ENCODE measurements at regions not wholly inside any gene's neighbourhood (a gene's known extent, or its start where the extent isn't known, plus 50 kb on each side); places are given as distances from the start of the nearest gene placed in this dataset.

DNA sequence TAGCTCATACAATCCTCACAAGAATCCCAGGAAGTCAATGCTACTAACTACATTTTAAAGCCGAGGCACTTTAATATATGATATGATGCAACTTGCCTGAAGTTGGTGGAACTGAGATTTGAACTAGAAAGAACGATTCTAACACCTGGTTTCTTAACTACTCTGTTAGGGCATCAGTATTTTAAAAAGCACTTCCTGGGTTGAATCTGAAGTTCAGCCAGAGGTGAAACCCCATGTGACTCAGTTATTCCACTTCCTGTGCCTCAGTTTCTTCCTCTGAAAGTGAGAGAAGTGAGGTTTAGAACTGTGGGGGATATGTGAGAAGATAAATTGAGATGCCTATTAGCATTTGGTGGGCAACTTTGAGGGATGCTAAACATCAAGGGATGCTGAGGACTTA is 129.4 kb upstream of the ANKFN1 start:
- TF ChIP-seq, protein P1, sequence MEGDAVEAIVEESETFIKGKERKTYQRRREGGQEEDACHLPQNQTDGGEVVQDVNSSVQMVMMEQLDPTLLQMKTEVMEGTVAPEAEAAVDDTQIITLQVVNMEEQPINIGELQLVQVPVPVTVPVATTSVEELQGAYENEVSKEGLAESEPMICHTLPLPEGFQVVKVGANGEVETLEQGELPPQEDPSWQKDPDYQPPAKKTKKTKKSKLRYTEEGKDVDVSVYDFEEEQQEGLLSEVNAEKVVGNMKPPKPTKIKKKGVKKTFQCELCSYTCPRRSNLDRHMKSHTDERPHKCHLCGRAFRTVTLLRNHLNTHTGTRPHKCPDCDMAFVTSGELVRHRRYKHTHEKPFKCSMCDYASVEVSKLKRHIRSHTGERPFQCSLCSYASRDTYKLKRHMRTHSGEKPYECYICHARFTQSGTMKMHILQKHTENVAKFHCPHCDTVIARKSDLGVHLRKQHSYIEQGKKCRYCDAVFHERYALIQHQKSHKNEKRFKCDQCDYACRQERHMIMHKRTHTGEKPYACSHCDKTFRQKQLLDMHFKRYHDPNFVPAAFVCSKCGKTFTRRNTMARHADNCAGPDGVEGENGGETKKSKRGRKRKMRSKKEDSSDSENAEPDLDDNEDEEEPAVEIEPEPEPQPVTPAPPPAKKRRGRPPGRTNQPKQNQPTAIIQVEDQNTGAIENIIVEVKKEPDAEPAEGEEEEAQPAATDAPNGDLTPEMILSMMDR (conservative IDR thresholded peaks at IDR 0.05; ENCODE audit: low read length), result no peak
- H3K4me3 ChIP-seq (ENCODE audit: low read length), result no peak overlapping the region
- no peak for DNase-seq (ENCODE audit: low read depth)

DNA sequence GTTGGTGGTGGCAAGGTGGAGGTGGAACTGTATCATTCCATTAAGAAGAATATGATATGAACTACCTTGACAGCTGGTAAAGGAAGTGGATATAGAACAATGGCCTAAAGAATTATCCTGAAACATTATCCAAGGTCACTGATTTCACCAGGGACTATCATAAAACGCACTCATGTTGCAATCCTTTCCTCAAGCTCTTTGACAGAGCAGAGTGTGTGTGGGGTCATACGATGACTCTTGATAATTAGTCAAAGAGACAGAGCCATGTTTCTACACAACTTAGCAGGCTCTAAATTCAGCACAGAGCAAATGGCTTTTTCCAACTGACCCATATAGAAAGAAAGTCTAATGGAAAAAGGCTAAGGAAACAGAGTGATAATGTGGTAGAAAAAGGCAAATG is 126.4 kb upstream of the ANKFN1 start:
- TF ChIP-seq, protein P1 (conservative IDR thresholded peaks at IDR 0.05; ENCODE audit: low read length), result no peak
- H3K4me3 ChIP-seq (ENCODE audit: low read length), result no peak overlapping the region
- DNase-seq (ENCODE audit: low read depth), result no peak

DNA sequence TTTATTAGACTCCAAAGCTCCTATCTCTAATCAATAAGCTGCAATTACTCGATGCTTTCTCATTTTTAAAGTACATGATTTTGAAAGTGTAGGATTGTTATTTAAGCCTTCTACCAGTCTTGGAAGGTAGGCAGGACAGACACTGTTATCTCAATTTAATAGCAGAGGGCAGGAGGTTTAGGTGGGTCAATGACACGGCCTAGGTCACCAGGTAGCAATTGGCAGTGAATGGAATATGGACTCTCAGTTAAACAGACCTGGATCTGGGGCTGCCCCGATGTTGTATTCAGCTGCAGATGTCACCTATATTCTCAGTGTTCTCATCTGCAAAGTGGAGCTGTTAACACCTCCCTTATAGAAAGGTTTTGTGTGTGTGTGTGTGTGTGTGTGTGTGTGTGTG is 124.4 kb upstream of the ANKFN1 start:
- H3K4me3 ChIP-seq (ENCODE audit: low read length), result no peak overlapping the region

GRCh38 chr17:56030009-56030624 is 123.2 kb upstream of the ANKFN1 start:
- TF ChIP-seq, protein P1 (conservative IDR thresholded peaks at IDR 0.05; ENCODE audit: low read length), result no peak
- DNase-seq (ENCODE audit: low read depth), result no peak
- H3K4me3 ChIP-seq (ENCODE audit: low read length), result no peak overlapping the region

More for the DNA sequence above, 124.4 kb upstream of the ANKFN1 start:
- no peak for DNase-seq (ENCODE audit: low read depth)
- TF ChIP-seq, protein P1 (conservative IDR thresholded peaks at IDR 0.05; ENCODE audit: low read length), result no peak

DNA sequence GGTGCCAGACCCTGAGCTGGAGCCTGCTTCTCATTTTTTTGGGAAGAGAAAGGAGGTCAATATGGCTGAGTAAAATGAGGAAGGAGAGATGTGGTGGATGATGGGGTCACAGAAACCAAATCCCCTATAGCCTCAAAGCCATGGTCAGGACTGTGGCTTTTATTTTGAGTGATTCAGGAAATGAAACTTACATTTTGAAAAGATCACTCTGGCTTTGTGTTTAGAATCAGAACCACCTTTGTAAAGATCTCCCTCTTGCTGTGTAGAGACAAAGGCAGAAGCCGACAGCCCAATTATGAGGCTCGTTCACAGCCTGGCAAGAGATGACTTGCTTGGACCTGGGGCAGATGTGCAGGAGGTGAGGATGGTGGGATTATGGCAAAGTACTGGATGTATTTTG is 121.6 kb upstream of the ANKFN1 start:
- no peak for DNase-seq (ENCODE audit: low read depth)
- TF ChIP-seq, protein P1 (conservative IDR thresholded peaks at IDR 0.05; ENCODE audit: low read length), result no peak
- H3K4me3 ChIP-seq (ENCODE audit: low read length), result no peak overlapping the region

DNA sequence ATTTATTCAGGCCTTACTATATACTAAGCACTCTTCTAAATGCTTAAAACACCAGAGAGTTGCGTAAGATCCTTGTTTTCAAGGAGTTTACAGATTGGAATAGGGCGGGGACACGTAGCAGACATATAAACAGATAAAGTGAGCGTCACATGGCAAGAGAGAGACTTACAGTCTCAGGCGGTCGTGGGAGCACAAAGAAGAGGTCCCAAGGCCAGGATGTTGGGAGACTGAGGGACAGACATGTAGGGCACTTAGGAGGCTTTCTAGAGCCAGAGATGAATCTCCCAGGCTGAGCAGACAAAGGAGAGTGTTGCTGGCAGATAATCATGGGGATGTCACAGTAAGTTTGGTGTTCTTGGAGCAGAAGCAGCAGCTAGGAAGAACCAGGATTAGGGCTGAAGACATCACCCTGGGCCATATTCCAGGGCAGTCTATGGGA is 119.1 kb upstream of the ANKFN1 start:
- no peak for DNase-seq (ENCODE audit: low read depth)
- H3K4me3 ChIP-seq (ENCODE audit: low read length), result no peak overlapping the region
- TF ChIP-seq, protein P1 (conservative IDR thresholded peaks at IDR 0.05; ENCODE audit: low read length), result no peak

DNA sequence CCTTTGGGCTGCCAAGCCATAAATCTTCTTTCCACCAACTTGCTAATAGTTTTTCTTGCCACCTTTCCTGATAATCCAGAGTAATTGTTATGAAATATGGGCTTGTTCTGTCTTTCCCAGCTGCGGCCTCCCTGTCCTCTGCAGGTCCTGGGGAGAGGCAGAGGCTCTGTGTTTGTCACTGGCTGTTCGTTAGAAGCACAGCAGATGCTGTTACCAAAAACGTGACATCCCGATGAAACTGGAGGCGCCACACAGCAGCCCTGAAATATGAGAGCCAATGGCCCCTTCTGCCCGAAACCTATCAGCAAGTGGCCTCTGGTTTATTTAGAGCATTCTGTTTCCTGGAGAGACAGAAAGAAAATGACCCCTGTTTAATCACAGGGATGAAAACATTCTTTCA is 115.1 kb upstream of the ANKFN1 start:
- no peak overlapping the region for H3K4me3 ChIP-seq (ENCODE audit: low read length)
- TF ChIP-seq, protein P1 (conservative IDR thresholded peaks at IDR 0.05; ENCODE audit: low read length), result no peak

More for the DNA sequence above, 115.1 kb upstream of the ANKFN1 start:
- no peak for DNase-seq (ENCODE audit: low read depth)
